ENCODE measurements at regions not wholly inside any gene's neighbourhood (a gene's known extent, or its start where the extent isn't known, plus 50 kb on each side); places are given as distances from the start of the nearest gene placed in this dataset.

DNA sequence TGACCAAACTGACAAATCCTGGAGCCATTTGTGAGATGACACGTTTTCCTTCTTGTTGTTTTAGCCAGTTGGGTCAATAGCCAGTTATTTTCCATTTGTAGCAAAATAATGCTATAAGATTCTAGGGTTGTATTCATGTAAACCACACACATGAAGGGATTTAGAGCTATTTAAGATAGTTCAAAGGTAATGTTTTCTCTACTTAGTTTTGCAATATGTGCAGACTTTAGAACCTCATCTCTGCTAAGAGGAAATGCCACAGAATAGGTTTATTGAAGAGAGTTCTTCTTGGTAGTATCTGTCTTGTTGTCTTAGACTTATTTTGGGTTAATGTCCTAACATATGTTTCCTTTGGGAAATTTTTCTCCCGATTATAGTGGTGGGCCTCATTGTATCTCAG, 213.5 kb upstream of the RIMS1 start:
- H3K4me3 ChIP-seq (ENCODE audit: low read length in 2 of 2), result no peak overlapping the region
- no peaks in the 10 kb centered on the region for H3K9me3 ChIP-seq (replicated peaks in 1 of 2; ENCODE audit: control insufficient read depth in 2 of 2, insufficient read depth in 1 of 2, low read depth in 1 of 2, low read length in 2 of 2)
- no peak overlapping the region for H3K9ac ChIP-seq (ENCODE audit: low read depth, low read length, poor library complexity)
- H2BK12ac ChIP-seq (ENCODE audit: low read length), result no peak overlapping the region
- no peak overlapping the region for H2AK5ac ChIP-seq (ENCODE audit: low read depth, low read length)
- H3K4me2 ChIP-seq (ENCODE audit: insufficient read depth, low read length, poor library complexity, severe bottlenecking), result no peak overlapping the region
- no peak overlapping the region for H2BK120ac ChIP-seq (ENCODE audit: low read depth, low read length)
- no peaks in the 10 kb centered on the region for H3K4me1 ChIP-seq (ENCODE audit: control insufficient read depth in 2 of 2, insufficient read depth in 1 of 2, low read depth in 1 of 2, low read length in 2 of 2)
- no peak overlapping the region for H3K4ac ChIP-seq (ENCODE audit: low read length)
- WGBS, 2 donors (ENCODE audit: extremely low coverage in 2 of 2, insufficient read length in 2 of 2, insufficient replicate concordance in 1 of 2), result no CpG with 5 or more reads among the region's 2 CpGs
- H2BK15ac ChIP-seq (ENCODE audit: low read length), result no peak overlapping the region
- no peak overlapping the region for H4K91ac ChIP-seq (ENCODE audit: low read depth, low read length, poor library complexity)
- H3K18ac ChIP-seq (ENCODE audit: low read length), result no peak overlapping the region
- H2AFZ ChIP-seq (ENCODE audit: low read length), result no peak overlapping the region
- no peak overlapping the region for H3K14ac ChIP-seq (ENCODE audit: low read length)
- H3K27ac ChIP-seq (replicated peaks; ENCODE audit: low read length), result no peak overlapping the region
- H3K36me3 ChIP-seq (replicated peaks in 1 of 2; ENCODE audit: control insufficient read depth in 2 of 2, insufficient read depth in 2 of 2, low read length in 2 of 2), result no peaks in the 10 kb centered on the region
- H3K23ac ChIP-seq (ENCODE audit: low read depth, low read length, poor library complexity), result no peak overlapping the region
- H3K27me3 ChIP-seq (ENCODE audit: control insufficient read depth in 3 of 3, insufficient read depth in 3 of 3, low read depth in 1 of 3, low read length in 3 of 3), result no peaks in the 10 kb centered on the region
- no peak for DNase-seq (ENCODE audit: low spot score)
- no peak overlapping the region for H4K8ac ChIP-seq (ENCODE audit: low read depth, low read length)
- no peaks in the 10 kb centered on the region for H3K79me1 ChIP-seq (ENCODE audit: low read depth, low read length)
- no peak overlapping the region for H2BK5ac ChIP-seq (ENCODE audit: low read length)

DNA sequence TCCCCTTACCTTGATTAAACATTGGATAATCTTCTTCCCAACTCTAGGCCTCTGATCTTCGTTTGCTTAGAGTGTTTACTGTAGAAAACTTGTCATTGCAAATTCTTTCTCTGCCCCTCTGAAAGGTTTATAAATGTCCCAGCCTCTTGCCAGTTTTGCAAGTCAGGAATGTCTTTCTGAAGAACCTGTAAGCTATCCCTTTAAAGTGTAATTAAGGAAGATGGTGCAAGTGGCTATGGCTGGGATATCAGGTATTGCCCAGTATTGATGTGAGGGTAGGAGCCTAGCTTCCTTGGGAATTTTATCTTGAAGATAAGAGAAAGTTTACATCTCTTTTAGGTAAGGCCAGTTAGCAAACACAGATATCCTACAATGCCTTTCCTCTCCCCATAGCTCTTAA, 211.0 kb upstream of the RIMS1 start:
- Histone ChIP-seq H3K14ac (ENCODE audit: low read length) (no peak overlapping the region), H3K4me2 (ENCODE audit: insufficient read depth, low read length, poor library complexity, severe bottlenecking) (no peak overlapping the region)
- no CpG with 5 or more reads among the region's 1 CpG for WGBS, 2 donors (ENCODE audit: extremely low coverage in 2 of 2, insufficient read length in 2 of 2, insufficient replicate concordance in 1 of 2)

DNA sequence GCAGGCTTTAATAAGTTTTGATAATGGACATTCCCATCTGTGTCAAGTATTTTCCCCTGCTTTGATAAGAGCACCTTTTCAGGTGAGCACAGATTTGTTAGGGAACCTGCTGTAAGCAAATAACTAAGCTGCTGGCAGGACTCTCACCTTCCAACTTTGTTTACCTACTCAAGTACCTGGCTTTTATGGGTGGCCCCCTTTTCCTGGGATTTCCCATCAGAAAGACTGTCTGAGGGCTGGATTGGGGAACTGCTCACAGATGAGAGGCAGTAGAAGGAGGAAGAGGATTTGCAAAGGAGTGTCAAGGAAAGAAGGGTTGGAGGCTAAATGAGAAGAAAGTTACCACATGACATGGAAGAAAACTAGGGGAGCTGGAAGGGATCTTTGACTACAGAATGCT, 210.1 kb upstream of the RIMS1 start:
- Histone ChIP-seq H3K4me3 (ENCODE audit: low read length in 2 of 2) (no peak overlapping the region), H3K14ac (ENCODE audit: low read length) (no peak overlapping the region), H2BK5ac (ENCODE audit: low read length) (no peak overlapping the region), H3K4ac (ENCODE audit: low read length) (no peak overlapping the region), H4K8ac (ENCODE audit: low read depth, low read length) (no peak overlapping the region), H2BK15ac (ENCODE audit: low read length) (no peak overlapping the region), H3K79me1 (ENCODE audit: low read depth, low read length) (no peaks in the 10 kb centered on the region), H2BK12ac (ENCODE audit: low read length) (no peak overlapping the region), H4K91ac (ENCODE audit: low read depth, low read length, poor library complexity) (no peak overlapping the region), H2AFZ (ENCODE audit: low read length) (no peak overlapping the region), H3K23ac (ENCODE audit: low read depth, low read length, poor library complexity) (no peak overlapping the region), H3K27me3 (ENCODE audit: control insufficient read depth in 3 of 3, insufficient read depth in 3 of 3, low read depth in 1 of 3, low read length in 3 of 3) (no peaks in the 10 kb centered on the region), H3K18ac (ENCODE audit: low read length) (no peak overlapping the region), H2BK120ac (ENCODE audit: low read depth, low read length) (no peak overlapping the region), H3K9me3 (replicated peaks in 1 of 2; ENCODE audit: control insufficient read depth in 2 of 2, insufficient read depth in 1 of 2, low read depth in 1 of 2, low read length in 2 of 2) (no peaks in the 10 kb centered on the region), H3K9ac (ENCODE audit: low read depth, low read length, poor library complexity) (no peak overlapping the region), H3K36me3 (replicated peaks in 1 of 2; ENCODE audit: control insufficient read depth in 2 of 2, insufficient read depth in 2 of 2, low read length in 2 of 2) (no peaks in the 10 kb centered on the region), H3K27ac (replicated peaks; ENCODE audit: low read length) (no peak overlapping the region), H3K4me2 (ENCODE audit: insufficient read depth, low read length, poor library complexity, severe bottlenecking) (no peak overlapping the region), H2AK5ac (ENCODE audit: low read depth, low read length) (no peak overlapping the region), H3K4me1 (ENCODE audit: control insufficient read depth in 2 of 2, insufficient read depth in 1 of 2, low read depth in 1 of 2, low read length in 2 of 2) (no peaks in the 10 kb centered on the region)
- DNase-seq (ENCODE audit: low spot score), result no peak

More for the DNA sequence above, 211.0 kb upstream of the RIMS1 start:
- H2BK120ac ChIP-seq (ENCODE audit: low read depth, low read length), result no peak overlapping the region
- H3K9ac ChIP-seq (ENCODE audit: low read depth, low read length, poor library complexity), result no peak overlapping the region
- H2BK5ac ChIP-seq (ENCODE audit: low read length), result no peak overlapping the region
- H3K27ac ChIP-seq (replicated peaks; ENCODE audit: low read length), result no peak overlapping the region
- no peak overlapping the region for H4K91ac ChIP-seq (ENCODE audit: low read depth, low read length, poor library complexity)
- no peak overlapping the region for H3K4me3 ChIP-seq (ENCODE audit: low read length in 2 of 2)
- no peaks in the 10 kb centered on the region for H3K79me1 ChIP-seq (ENCODE audit: low read depth, low read length)
- no peaks in the 10 kb centered on the region for H3K36me3 ChIP-seq (replicated peaks in 1 of 2; ENCODE audit: control insufficient read depth in 2 of 2, insufficient read depth in 2 of 2, low read length in 2 of 2)
- no peak overlapping the region for H4K8ac ChIP-seq (ENCODE audit: low read depth, low read length)
- DNase-seq (ENCODE audit: low spot score), result no peak
- H2AFZ ChIP-seq (ENCODE audit: low read length), result no peak overlapping the region
- H3K23ac ChIP-seq (ENCODE audit: low read depth, low read length, poor library complexity), result no peak overlapping the region
- H3K4me1 ChIP-seq (ENCODE audit: control insufficient read depth in 2 of 2, insufficient read depth in 1 of 2, low read depth in 1 of 2, low read length in 2 of 2), result no peaks in the 10 kb centered on the region
- H3K9me3 ChIP-seq (replicated peaks in 1 of 2; ENCODE audit: control insufficient read depth in 2 of 2, insufficient read depth in 1 of 2, low read depth in 1 of 2, low read length in 2 of 2), result no peaks in the 10 kb centered on the region
- H3K4ac ChIP-seq (ENCODE audit: low read length), result no peak overlapping the region
- H2BK12ac ChIP-seq (ENCODE audit: low read length), result no peak overlapping the region
- H2BK15ac ChIP-seq (ENCODE audit: low read length), result no peak overlapping the region
- H3K18ac ChIP-seq (ENCODE audit: low read length), result no peak overlapping the region
- H3K27me3 ChIP-seq (ENCODE audit: control insufficient read depth in 3 of 3, insufficient read depth in 3 of 3, low read depth in 1 of 3, low read length in 3 of 3), result no peaks in the 10 kb centered on the region
- no peak overlapping the region for H2AK5ac ChIP-seq (ENCODE audit: low read depth, low read length)

DNA sequence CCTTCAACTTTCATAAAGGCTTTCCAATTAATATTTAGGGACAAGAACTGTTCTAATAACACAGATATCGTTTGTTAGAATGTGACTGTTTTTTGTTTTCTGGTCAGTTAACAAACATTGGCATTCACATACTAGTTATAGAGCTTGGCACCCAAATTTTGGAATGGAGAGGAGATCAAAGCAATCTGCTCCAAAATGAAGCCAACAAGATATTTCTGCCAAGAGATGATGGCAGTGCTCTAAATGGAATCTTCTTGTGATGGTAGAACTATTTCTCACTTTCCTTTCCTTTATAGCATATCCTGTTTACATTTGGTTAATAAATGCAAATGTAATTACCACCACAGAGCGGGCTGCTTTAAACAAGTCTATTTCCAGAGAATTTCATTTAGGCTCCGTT, 208.3 kb upstream of the RIMS1 start:
- Histone ChIP-seq H2AFZ (ENCODE audit: low read length) (no peak overlapping the region), H2BK120ac (ENCODE audit: low read depth, low read length) (no peak overlapping the region), H3K4me3 (ENCODE audit: low read length in 2 of 2) (no peak overlapping the region), H4K91ac (ENCODE audit: low read depth, low read length, poor library complexity) (no peak overlapping the region), H3K4ac (ENCODE audit: low read length) (no peak overlapping the region), H3K23ac (ENCODE audit: low read depth, low read length, poor library complexity) (no peak overlapping the region), H3K27ac (replicated peaks; ENCODE audit: low read length) (no peak overlapping the region), H3K9ac (ENCODE audit: low read depth, low read length, poor library complexity) (no peak overlapping the region), H3K4me1 (ENCODE audit: control insufficient read depth in 2 of 2, insufficient read depth in 1 of 2, low read depth in 1 of 2, low read length in 2 of 2) (no peaks in the 10 kb centered on the region), H2AK5ac (ENCODE audit: low read depth, low read length) (no peak overlapping the region), H3K9me3 (replicated peaks in 1 of 2; ENCODE audit: control insufficient read depth in 2 of 2, insufficient read depth in 1 of 2, low read depth in 1 of 2, low read length in 2 of 2) (no peaks in the 10 kb centered on the region), H4K8ac (ENCODE audit: low read depth, low read length) (no peak overlapping the region), H3K27me3 (ENCODE audit: control insufficient read depth in 3 of 3, insufficient read depth in 3 of 3, low read depth in 1 of 3, low read length in 3 of 3) (no peaks in the 10 kb centered on the region), H3K4me2 (ENCODE audit: insufficient read depth, low read length, poor library complexity, severe bottlenecking) (no peak overlapping the region), H2BK5ac (ENCODE audit: low read length) (no peak overlapping the region), H3K14ac (ENCODE audit: low read length) (no peak overlapping the region), H3K79me1 (ENCODE audit: low read depth, low read length) (no peaks in the 10 kb centered on the region), H2BK12ac (ENCODE audit: low read length) (no peak overlapping the region), H2BK15ac (ENCODE audit: low read length) (no peak overlapping the region), H3K36me3 (replicated peaks in 1 of 2; ENCODE audit: control insufficient read depth in 2 of 2, insufficient read depth in 2 of 2, low read length in 2 of 2) (no peaks in the 10 kb centered on the region), H3K18ac (ENCODE audit: low read length) (no peak overlapping the region)
- WGBS, 2 donors (ENCODE audit: extremely low coverage in 2 of 2, insufficient read length in 2 of 2, insufficient replicate concordance in 1 of 2), result no CpG with 5 or more reads among the region's 3 CpGs
- DNase-seq (ENCODE audit: low spot score), result no peak
